ENCODE measurements at regions not wholly inside any gene's neighbourhood (a gene's known extent, or its start where the extent isn't known, plus 50 kb on each side); places are given as distances from the start of the nearest gene placed in this dataset.

- TF ChIP-seq CTCF (conservative IDR thresholded peaks at IDR 0.05; ENCODE audit: low read length) (no peak), EZH2phosphoT487 (IDR thresholded peaks at IDR 0.05; ENCODE audit: borderline replicate concordance) (no peak)
Measured at GRCh38 chr1:108050158-108050557, 85.2 kb upstream of the VAV3 start.

Data from Loucy (cell line).